Liver (tissue), 3 donors: ENCODE measurements at regions not wholly inside any gene's neighbourhood (a gene's known extent, or its start where the extent isn't known, plus 50 kb on each side); places are given as distances from the start of the nearest gene placed in this dataset.

ENCODE experiments used
- CTCF ChIP-seq: fragments of 150-350 bp; IDR thresholded peaks from 2 replicates; pipeline ENCODE4 v1.5.1; 2017; ENCODE audit warnings: improper control_type of control experiment, low read depth, low read length; ENCODE audit not compliant: missing input control
- SP1 ChIP-seq: IDR thresholded peaks from 2 replicates; pipeline ENCODE4 v1.6.1; 2018; ENCODE audit warnings: antibody characterized with exemption, mild to moderate bottlenecking
- donor health status: healthy.
- donor health status: healthy.

GRCh38 chr5:152932621-152933020 is 527.5 kb upstream of the NMUR2 start:
- TF ChIP-seq SP1 = no peak
- no peak for TF ChIP-seq CTCF
